ENCODE measurements at regions not wholly inside any gene's neighbourhood (a gene's known extent, or its start where the extent isn't known, plus 50 kb on each side); places are given as distances from the start of the nearest gene placed in this dataset.

DNA sequence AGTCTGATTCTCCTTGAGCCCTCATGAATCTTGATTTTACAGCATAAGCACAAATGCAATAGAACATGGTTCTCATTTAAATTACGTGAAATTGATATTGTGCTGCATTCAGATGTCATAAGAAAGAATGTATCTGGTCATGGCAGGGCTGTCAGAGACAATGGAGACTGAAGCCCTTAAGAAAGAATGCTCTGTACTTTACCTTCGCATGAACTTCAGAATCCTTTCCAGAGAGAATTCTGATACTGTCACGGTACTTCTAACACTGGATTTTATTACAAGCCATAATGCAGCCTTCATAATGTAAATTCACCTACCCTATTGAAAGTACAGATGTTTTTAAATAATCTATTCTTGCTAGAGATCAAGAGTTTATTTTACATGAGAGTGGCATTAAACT is 677.9 kb upstream of the ADGRL3 start:
- TF ChIP-seq FOXJ3 (CRISPR knock-in tag; IDR thresholded peaks at IDR 0.05; ENCODE audit: borderline replicate concordance) (no peak), FOXA1 (IDR thresholded peaks at IDR 0.05) (no peak), FOXA1 (CRISPR knock-in tag; IDR thresholded peaks at IDR 0.05) (no peak), POLR2AphosphoS5 (IDR thresholded peaks at IDR 0.05; ENCODE audit: low read depth, low read length) (no peak), TOE1 (CRISPR knock-in tag; IDR thresholded peaks at IDR 0.05) (no peak), CBX1 (IDR thresholded peaks at IDR 0.05; ENCODE audit: low read depth) (no peak), HDAC2 (CRISPR knock-in tag; IDR thresholded peaks at IDR 0.05) (no peak), POLR2A (IDR thresholded peaks at IDR 0.05; ENCODE audit: insufficient read depth in 1 of 2, low read depth in 2 of 2, low read length in 2 of 2) (no peak)
- TF ChIP-seq, protein P1, sequence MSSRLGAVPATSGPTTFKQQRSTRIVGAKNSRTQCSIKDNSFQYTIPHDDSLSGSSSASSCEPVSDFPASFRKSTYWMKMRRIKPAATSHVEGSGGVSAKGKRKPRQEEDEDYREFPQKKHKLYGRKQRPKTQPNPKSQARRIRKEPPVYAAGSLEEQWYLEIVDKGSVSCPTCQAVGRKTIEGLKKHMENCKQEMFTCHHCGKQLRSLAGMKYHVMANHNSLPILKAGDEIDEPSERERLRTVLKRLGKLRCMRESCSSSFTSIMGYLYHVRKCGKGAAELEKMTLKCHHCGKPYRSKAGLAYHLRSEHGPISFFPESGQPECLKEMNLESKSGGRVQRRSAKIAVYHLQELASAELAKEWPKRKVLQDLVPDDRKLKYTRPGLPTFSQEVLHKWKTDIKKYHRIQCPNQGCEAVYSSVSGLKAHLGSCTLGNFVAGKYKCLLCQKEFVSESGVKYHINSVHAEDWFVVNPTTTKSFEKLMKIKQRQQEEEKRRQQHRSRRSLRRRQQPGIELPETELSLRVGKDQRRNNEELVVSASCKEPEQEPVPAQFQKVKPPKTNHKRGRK (CRISPR knock-in tag; IDR thresholded peaks at IDR 0.05): no peak
- TF ChIP-seq, protein P2, sequence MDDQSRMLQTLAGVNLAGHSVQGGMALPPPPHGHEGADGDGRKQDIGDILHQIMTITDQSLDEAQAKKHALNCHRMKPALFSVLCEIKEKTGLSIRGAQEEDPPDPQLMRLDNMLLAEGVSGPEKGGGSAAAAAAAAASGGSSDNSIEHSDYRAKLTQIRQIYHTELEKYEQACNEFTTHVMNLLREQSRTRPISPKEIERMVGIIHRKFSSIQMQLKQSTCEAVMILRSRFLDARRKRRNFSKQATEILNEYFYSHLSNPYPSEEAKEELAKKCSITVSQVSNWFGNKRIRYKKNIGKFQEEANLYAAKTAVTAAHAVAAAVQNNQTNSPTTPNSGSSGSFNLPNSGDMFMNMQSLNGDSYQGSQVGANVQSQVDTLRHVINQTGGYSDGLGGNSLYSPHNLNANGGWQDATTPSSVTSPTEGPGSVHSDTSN (CRISPR knock-in tag; IDR thresholded peaks at IDR 0.05; ENCODE audit: borderline replicate concordance): no peak
- TF ChIP-seq, protein P3, sequence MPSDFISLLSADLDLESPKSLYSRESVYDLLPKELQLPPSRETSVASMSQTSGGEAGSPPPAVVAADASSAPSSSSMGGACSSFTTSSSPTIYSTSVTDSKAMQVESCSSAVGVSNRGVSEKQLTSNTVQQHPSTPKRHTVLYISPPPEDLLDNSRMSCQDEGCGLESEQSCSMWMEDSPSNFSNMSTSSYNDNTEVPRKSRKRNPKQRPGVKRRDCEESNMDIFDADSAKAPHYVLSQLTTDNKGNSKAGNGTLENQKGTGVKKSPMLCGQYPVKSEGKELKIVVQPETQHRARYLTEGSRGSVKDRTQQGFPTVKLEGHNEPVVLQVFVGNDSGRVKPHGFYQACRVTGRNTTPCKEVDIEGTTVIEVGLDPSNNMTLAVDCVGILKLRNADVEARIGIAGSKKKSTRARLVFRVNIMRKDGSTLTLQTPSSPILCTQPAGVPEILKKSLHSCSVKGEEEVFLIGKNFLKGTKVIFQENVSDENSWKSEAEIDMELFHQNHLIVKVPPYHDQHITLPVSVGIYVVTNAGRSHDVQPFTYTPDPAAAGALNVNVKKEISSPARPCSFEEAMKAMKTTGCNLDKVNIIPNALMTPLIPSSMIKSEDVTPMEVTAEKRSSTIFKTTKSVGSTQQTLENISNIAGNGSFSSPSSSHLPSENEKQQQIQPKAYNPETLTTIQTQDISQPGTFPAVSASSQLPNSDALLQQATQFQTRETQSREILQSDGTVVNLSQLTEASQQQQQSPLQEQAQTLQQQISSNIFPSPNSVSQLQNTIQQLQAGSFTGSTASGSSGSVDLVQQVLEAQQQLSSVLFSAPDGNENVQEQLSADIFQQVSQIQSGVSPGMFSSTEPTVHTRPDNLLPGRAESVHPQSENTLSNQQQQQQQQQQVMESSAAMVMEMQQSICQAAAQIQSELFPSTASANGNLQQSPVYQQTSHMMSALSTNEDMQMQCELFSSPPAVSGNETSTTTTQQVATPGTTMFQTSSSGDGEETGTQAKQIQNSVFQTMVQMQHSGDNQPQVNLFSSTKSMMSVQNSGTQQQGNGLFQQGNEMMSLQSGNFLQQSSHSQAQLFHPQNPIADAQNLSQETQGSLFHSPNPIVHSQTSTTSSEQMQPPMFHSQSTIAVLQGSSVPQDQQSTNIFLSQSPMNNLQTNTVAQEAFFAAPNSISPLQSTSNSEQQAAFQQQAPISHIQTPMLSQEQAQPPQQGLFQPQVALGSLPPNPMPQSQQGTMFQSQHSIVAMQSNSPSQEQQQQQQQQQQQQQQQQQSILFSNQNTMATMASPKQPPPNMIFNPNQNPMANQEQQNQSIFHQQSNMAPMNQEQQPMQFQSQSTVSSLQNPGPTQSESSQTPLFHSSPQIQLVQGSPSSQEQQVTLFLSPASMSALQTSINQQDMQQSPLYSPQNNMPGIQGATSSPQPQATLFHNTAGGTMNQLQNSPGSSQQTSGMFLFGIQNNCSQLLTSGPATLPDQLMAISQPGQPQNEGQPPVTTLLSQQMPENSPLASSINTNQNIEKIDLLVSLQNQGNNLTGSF (CRISPR knock-in tag; IDR thresholded peaks at IDR 0.05): no peak
